Endothelial cell (in vitro differentiated cells): ENCODE measurements at regions not wholly inside any gene's neighbourhood (a gene's known extent, or its start where the extent isn't known, plus 50 kb on each side); places are given as distances from the start of the nearest gene placed in this dataset.

Experiments used
- DNase-seq: peaks from one replicate; pipeline ENCODE4 v3.0.0; 2021; ENCODE audit warnings: low spot score
- H3K27ac Mint-ChIP-seq: one replicate; pipeline ENCODE4 v1.8.0; 2021; ENCODE audit warnings: mixed read lengths, inconsistent platforms; ENCODE audit not compliant: unreplicated experiment
- H3K27me3 Mint-ChIP-seq: one replicate; pipeline ENCODE4 v1.8.0; 2021; ENCODE audit warnings: mild to moderate bottlenecking, moderate library complexity, mixed read lengths, inconsistent platforms; ENCODE audit not compliant: unreplicated experiment
- H3K36me3 Mint-ChIP-seq: one replicate; pipeline ENCODE4 v1.8.0; 2021; ENCODE audit warnings: mild to moderate bottlenecking, low read depth, mixed read lengths, inconsistent platforms; ENCODE audit not compliant: unreplicated experiment
- H3K4me1 Mint-ChIP-seq: one replicate; pipeline ENCODE4 v1.8.0; 2021; ENCODE audit warnings: mild to moderate bottlenecking, mixed read lengths, inconsistent platforms; ENCODE audit not compliant: unreplicated experiment
- H3K4me3 Mint-ChIP-seq: one replicate; pipeline ENCODE4 v1.8.0; 2021; ENCODE audit warnings: mild to moderate bottlenecking, mixed read lengths, inconsistent platforms; ENCODE audit not compliant: unreplicated experiment
- H3K9me3 Mint-ChIP-seq: one replicate; pipeline ENCODE4 v1.8.0; 2021; ENCODE audit warnings: mixed read lengths, inconsistent platforms; ENCODE audit not compliant: unreplicated experiment
- TF ChIP-seq, protein P1 (sequence below): fragments of 200-600 bp; sonication (generic); IDR thresholded peaks from one replicate; pipeline ENCODE4 v1.5.0; 2021; ENCODE audit warnings: antibody characterized with exemption; ENCODE audit not compliant: unreplicated experiment

DNA sequence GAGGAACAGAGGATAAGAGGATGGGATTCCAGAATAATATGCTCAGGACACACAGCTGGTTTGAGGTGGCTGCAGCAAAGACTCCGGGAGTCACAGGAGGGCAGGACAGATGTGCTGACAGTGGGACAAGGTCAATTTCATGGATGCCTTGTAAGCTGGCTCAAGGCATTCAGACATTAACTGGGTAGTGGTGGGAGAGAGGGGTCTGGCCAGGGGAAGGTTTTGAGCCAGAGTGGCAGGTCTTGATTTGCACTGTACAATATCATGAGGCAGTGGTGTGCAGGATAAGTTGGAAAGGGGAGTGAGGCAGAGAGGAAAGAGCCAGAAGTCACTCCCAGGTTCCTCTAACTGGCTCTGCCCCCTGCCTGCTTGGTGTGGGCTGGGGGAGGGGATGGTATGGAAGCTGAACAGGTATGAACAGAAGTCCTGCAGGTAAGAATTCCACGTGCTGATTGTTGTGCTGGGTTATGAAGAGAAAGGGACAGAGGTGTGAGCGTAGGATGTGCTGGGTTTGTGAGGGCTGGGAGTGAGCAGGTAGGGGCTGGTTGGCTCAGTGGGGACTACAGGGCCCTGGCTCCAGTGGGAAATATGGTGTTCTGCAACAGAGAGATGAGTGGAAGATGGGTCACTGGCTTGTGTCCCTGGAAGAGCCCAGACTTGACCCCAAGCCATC, 141.7 kb upstream of the COPS8 start:
- no peaks in the 10 kb centered on the region for H3K9me3 Mint-ChIP-seq
- peak overlapping the region; percentile 9 for H3K27ac Mint-ChIP-seq
- H3K4me1 Mint-ChIP-seq = peaks cover 24% of the 10 kb centered on the region
- no peak overlapping the region for H3K4me3 Mint-ChIP-seq
- TF ChIP-seq, protein P1, sequence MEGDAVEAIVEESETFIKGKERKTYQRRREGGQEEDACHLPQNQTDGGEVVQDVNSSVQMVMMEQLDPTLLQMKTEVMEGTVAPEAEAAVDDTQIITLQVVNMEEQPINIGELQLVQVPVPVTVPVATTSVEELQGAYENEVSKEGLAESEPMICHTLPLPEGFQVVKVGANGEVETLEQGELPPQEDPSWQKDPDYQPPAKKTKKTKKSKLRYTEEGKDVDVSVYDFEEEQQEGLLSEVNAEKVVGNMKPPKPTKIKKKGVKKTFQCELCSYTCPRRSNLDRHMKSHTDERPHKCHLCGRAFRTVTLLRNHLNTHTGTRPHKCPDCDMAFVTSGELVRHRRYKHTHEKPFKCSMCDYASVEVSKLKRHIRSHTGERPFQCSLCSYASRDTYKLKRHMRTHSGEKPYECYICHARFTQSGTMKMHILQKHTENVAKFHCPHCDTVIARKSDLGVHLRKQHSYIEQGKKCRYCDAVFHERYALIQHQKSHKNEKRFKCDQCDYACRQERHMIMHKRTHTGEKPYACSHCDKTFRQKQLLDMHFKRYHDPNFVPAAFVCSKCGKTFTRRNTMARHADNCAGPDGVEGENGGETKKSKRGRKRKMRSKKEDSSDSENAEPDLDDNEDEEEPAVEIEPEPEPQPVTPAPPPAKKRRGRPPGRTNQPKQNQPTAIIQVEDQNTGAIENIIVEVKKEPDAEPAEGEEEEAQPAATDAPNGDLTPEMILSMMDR = no peak
- H3K27me3 Mint-ChIP-seq = peaks cover 3% of the 10 kb centered on the region
- no peak for DNase-seq
- no peaks in the 10 kb centered on the region for H3K36me3 Mint-ChIP-seq

DNA sequence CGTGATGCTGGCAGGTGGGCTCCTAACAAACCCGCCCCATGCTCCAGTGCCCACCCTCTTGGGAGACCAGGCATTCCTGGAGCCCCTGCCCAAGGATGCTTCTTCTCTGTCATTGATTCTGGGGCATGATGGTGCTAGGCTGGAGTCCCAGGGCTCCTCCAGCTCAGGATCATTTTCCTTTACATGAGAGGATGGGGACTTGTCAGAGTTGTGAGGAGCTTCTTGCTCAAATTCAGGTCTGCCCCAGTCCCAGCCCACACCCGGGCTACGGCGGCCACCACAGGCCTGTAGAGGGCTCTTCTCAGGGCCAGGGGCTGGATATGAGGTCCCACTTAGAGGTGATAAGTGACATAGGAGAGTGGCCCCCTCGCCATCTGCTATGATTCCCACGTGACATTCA, 141.1 kb upstream of the COPS8 start:
- TF ChIP-seq, protein P1 = no peak
- no peak overlapping the region for H3K4me3 Mint-ChIP-seq
- H3K4me1 Mint-ChIP-seq = peaks cover 25% of the 10 kb centered on the region
- H3K36me3 Mint-ChIP-seq = no peaks in the 10 kb centered on the region
- peaks cover 3% of the 10 kb centered on the region for H3K27me3 Mint-ChIP-seq
- H3K9me3 Mint-ChIP-seq = no peaks in the 10 kb centered on the region
- DNase-seq = no peak
- no peak overlapping the region for H3K27ac Mint-ChIP-seq

DNA sequence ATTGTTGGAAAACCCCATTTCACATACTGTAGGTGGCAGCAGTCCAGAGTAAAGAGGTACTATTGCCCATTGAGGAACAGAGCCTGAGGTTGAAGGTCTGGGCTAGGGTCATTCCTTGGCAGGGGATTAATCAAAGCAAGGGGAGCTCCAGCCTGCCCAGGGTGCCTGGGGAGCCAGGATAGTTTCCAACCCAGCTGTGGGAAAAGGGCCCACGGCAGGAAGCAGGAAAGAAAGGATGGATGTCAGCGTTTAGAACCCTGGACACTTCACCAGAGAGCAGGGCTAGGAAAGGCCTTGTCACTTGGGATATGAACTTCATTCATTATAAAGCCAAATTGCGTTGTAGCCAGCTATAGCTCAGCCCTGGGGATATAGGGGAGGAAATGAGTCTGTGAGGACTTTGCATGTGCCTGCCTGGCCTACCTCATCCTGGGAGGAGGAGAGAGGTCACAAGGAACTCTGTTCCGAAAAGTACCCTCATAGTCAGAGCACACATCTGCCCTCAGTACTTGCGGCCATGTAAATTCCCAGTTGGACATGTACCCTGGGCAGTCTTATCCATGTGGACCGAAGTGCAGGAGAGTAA, 140.2 kb upstream of the COPS8 start:
- Mint-ChIP-seq H3K27ac (no peak overlapping the region), H3K4me1 (peaks cover 28% of the 10 kb centered on the region), H3K27me3 (peaks cover 3% of the 10 kb centered on the region), H3K36me3 (no peaks in the 10 kb centered on the region), H3K4me3 (no peak overlapping the region), H3K9me3 (no peaks in the 10 kb centered on the region)
- TF ChIP-seq, protein P1 = no peak
- no peak for DNase-seq

DNA sequence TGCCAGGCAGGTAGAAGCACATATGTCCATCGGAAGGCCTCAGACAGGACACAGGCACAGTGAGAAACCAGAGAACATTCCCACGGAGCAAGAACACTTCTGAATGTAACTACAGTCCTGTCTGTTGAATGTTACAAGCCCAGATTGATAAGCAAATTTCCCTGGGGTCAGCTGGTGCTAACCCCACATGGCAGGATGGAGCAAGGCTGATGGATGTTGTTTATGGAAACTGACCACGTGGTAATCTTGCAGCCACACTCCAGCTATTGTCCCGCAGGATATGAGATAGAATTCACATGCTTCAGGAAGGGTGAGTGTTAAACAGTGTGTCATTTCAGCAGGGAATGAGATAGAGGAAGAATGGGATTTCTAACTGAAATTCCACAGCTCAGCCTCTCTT, 138.8 kb upstream of the COPS8 start:
- Mint-ChIP-seq H3K9me3 (no peaks in the 10 kb centered on the region), H3K36me3 (peaks cover 3% of the 10 kb centered on the region), H3K4me1 (peaks cover 28% of the 10 kb centered on the region), H3K4me3 (no peak overlapping the region), H3K27me3 (peaks cover 3% of the 10 kb centered on the region), H3K27ac (peak overlapping the region; percentile 84)
- TF ChIP-seq, protein P1 = no peak
- DNase-seq = no peak

DNA sequence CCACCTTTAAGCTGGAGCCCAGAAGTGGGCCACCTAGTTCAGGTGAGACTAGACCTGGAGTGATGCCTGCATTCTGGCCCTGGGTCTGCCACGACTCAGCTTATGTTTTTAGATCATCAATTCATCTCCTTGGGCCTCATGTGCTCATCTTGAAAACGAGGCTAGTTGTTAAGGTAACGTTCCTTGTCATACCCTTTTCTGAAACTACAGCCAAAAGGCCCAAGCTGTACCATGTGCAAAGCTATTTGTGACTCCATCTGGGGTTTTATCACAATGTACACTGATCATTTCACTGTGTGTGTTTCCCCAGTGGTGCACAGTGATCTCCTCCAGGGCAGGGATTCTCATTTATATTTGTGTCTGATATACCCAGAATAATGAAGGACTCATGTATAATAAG, 138.4 kb upstream of the COPS8 start:
- Mint-ChIP-seq H3K4me3 (no peak overlapping the region), H3K27ac (peak overlapping the region; percentile 84), H3K4me1 (peaks cover 28% of the 10 kb centered on the region), H3K9me3 (no peaks in the 10 kb centered on the region), H3K27me3 (peaks cover 3% of the 10 kb centered on the region), H3K36me3 (peaks cover 3% of the 10 kb centered on the region)
- DNase-seq = no peak
- TF ChIP-seq, protein P1 = no peak
